ENCODE measurements at regions not wholly inside any gene's neighbourhood (a gene's known extent, or its start where the extent isn't known, plus 50 kb on each side); places are given as distances from the start of the nearest gene placed in this dataset.
A peak's percentile ranks its signal among the peaks of the same experiment; 100 is the strongest.
"Not testable (repeated sequence)": the region's sequence is repeated elsewhere in the genome, so short reads cannot be mapped to it uniquely, and the experiment has no call there.

GRCh38 chr1:100597061-100597741 is 59.3 kb downstream of the GPR88 start:
- no peak for DNase-seq

DNA sequence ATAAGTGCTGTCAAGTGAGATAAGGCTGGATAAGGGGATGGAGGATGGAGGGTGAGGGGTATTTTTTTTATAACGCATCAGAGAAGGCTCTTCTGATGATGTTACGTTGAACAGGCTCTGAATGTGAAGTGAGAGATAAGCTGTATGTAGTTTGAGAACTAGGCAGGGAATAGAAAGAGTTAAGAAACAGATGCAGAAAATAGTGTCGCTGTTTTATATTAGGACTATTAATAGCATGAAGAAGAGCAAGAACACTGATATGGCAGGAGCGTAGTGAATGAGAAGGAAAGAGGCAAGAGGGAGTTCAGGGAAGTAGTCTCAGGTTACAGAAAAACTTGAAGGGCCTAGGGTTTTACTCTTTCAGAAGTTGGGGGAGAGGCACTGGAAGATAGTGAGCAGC is 59.8 kb downstream of the GPR88 start:
- no peak for DNase-seq

DNA sequence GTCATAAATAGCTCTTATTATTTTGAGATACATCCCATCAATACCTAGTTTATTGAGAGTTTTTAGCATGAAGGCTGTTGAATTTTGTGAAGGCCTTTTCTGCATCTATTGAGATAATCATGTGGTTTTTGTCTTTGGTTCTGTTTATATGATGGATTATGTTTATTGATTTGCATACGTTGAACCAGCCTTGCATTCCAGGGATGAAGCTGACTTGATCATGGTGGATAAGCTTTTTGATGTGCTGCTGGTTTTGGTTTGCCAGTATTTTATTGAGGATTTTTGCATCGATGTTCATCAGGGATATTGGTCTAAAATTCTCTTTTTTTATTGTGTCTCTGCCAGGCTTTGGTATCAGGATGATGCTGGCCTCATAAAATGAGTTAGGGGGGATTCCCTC is 62.4 kb downstream of the GPR88 start:
- DNase-seq: not testable (repeated sequence)

- DNase-seq: not testable (repeated sequence)
Measured at GRCh38 chr1:100602028-100602427, 64.1 kb downstream of the GPR88 start.

DNA sequence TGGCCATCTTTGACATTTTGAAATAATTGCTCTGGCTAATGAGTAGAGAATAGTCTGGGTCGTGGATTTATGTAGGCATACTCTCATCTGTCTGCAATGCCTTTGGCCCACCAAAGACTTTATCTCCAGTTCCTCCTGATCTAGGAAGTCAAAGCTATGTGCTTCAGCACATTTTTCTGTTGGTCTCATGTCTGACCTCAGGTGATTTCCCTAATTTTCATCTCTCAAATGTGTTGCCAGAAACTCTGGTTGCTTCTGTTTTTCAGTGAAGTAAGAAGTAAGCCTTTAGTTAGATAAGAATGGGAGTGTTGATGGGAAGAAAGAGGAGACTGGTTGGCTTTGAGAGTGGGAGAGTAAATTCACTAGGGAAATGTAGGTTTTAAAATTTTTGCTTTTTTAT is 66.4 kb downstream of the GPR88 start:
- DNase-seq: no peak

- peak in 4 of 56 donors; percentile 1 to 35 (median 8) for DNase-seq
Measured at GRCh38 chr1:100606438-100606837, 68.5 kb downstream of the GPR88 start.

- no peak for DNase-seq
Measured at GRCh38 chr1:100607628-100608240, 69.8 kb downstream of the GPR88 start.

DNA sequence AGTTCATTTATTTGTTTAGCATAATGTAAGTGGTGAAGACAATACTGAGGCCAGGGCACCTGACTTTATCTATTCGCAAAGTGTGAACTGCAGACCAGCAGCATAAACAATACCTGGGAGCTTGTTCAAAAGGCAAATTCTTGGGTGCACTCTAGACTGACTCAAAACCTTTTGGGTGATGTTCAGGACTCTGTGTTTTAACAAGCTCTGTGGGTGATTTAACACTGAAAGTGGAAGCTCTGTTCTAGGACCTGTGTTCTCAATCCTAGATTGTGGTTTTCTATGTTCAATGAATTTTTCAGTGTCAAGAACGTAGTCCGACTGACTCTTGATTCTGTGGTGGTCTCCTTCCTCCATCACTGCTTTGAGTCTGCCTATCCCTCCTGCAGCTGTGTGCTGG is 71.9 kb downstream of the GPR88 start:
- DNase-seq: no peak

GRCh38 chr1:100611086-100611485 is 73.1 kb downstream of the GPR88 start:
- DNase-seq: no peak

DNA sequence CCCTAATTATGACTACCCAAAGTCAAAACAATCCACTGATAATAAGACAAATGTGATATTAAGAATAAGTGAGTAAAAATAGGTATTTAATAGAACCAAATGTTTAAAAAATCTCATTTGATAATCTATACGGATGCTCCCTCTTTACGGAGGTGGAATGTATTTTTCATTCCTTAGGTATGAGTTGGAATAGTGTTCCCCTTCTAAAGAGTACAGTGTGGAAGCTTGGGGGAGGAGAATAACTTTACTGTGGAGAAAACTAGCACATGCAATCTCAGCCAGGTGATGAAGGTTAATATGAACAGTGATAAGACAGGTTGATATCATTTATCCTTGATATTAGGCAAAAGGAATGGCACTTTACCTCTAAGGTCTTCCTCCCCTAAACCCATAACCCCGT is 74.6 kb downstream of the GPR88 start:
- DNase-seq: no peak

GRCh38 chr1:100613817-100614559 is 76.0 kb downstream of the GPR88 start:
- DNase-seq: no peak

GRCh38 chr1:100614570-100614969 is 76.6 kb downstream of the GPR88 start:
- DNase-seq: no peak

DNA sequence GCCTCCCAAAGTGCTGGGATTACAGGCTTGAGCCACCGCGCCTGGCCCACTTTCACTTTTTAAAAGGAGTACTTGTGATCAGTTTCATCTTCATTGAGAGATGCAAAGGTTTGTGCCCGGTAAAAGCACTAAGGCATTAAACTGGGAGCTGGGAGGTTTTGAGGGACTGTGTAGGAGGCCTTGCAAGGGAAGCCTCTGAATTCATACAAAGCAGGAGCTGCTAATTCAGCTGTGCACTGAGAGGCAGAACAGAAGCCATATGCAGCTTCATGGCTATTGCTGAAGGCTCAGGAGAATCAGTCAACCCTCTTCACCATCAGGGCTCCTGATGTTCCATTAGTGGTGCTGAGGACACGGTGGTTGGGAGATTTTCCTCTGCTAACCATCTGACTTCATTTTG is 77.7 kb downstream of the GPR88 start:
- peak in 10 of 56 donors; percentile 22 to 50 (median 31) for DNase-seq

DNA sequence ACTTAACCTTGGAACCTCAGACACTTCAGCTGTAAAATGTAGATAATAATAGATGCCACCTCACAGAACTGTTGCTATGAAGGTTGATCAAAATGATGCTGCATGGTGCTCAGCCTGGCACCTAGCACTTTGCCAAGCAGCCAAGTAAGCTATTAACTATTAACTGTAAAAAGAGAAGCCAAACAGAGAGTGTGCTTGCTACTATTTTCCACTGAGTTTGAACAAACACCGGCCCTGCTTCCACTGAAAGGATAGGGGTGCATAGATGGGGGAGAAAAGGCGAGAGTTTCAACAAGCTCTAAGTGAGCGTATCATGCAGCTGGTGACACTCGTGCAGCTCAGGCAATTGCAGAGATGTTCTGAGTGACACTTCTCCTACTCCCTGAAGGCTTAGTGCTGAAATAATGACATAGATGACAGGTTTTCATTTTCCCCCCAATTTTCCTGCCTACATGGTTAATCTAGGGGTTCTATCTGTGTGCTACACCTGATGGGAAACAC is 78.2 kb downstream of the GPR88 start:
- DNase-seq: peak in 19 of 56 donors; percentile 5 to 54 (median 36)

DNA sequence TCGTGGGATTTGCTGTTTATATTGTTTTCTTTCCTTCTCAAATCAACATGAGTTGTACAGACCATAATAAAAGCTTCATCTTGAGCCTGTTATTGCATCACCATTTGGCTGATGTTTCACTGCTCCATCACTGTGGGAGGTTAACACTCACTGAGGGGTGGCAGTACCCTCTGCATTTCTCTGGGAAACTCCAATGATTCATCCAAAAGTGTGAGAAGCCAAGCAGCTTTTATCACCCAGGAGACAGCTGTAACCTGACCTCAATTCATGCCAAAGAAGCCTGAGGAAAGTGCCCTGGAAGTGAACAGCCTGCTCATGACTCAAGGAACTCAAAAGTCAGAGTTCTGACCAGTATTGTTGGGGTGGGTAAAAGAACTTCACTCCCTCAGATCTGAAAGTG is 84.1 kb downstream of the GPR88 start:
- DNase-seq: peak in 10 of 56 donors; percentile 2 to 50 (median 6)

- DNase-seq: no peak
Measured at GRCh38 chr1:100622506-100622905, 84.6 kb downstream of the GPR88 start.

- no peak for DNase-seq
Measured at GRCh38 chr1:100622966-100623762, 85.2 kb downstream of the GPR88 start.

GRCh38 chr1:100624886-100625610 is 87.1 kb downstream of the GPR88 start:
- DNase-seq: no peak

- DNase-seq: no peak
Measured at GRCh38 chr1:100626397-100626796, 88.5 kb downstream of the GPR88 start.

- no peak for DNase-seq
Measured at GRCh38 chr1:100627054-100627716, 89.2 kb downstream of the GPR88 start.
